ENCODE measurements at regions not wholly inside any gene's neighbourhood (a gene's known extent, or its start where the extent isn't known, plus 50 kb on each side); places are given as distances from the start of the nearest gene placed in this dataset.

DNA sequence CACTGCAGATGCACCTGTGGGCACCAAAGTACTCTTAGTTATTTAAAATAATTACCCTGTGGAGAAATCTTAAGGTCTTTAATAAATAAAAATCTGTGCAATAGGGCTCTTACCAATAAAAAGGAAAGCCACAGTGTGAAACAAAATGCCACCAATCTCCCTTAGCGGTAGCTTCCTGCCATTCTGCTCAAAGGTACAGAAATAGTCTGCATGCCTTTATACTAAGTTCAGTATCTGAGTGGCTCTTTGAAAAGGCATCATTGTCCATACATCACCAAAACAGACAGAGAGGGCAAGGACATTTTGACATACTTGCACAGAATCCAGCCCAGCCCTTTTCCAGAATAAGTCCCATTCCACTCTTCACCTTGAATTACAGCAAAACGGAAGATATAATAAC is 161.0 kb downstream of the KLF12 start:
- DNase-seq (ENCODE audit: low read depth) (no peak), FAIRE-seq (no peak)
- TF ChIP-seq, protein P1, sequence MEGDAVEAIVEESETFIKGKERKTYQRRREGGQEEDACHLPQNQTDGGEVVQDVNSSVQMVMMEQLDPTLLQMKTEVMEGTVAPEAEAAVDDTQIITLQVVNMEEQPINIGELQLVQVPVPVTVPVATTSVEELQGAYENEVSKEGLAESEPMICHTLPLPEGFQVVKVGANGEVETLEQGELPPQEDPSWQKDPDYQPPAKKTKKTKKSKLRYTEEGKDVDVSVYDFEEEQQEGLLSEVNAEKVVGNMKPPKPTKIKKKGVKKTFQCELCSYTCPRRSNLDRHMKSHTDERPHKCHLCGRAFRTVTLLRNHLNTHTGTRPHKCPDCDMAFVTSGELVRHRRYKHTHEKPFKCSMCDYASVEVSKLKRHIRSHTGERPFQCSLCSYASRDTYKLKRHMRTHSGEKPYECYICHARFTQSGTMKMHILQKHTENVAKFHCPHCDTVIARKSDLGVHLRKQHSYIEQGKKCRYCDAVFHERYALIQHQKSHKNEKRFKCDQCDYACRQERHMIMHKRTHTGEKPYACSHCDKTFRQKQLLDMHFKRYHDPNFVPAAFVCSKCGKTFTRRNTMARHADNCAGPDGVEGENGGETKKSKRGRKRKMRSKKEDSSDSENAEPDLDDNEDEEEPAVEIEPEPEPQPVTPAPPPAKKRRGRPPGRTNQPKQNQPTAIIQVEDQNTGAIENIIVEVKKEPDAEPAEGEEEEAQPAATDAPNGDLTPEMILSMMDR (IDR thresholded peaks at IDR 0.05; ENCODE audit: insufficient read depth, low read length, severe bottlenecking) = no peak
- Histone ChIP-seq H3K4me3 (ENCODE audit: low read depth, low read length) (no peak overlapping the region), H3K27me3 (ENCODE audit: control insufficient read depth, insufficient read depth, low read length) (no peaks in the 10 kb centered on the region), H3K36me3 (ENCODE audit: control insufficient read depth, insufficient read depth, low read length) (no peaks in the 10 kb centered on the region)

DNA sequence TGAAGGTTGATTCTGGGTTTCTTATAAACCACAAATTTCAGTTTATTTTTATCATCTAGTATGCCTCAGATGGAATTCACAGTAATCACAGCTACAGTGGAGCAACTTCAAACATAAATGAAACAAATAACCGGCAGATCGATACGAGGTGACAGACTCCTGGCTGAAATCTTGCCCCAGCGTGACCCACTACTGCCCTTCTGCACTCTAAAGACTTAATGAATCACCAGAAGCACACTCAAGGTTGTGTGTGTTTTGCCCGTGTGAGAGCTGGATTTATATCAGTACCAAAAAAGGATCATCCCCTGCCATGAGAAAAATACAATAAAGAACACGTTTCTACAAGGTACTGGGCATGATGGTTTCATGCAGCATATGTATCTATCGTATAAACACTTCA is 161.7 kb downstream of the KLF12 start:
- TF ChIP-seq, protein P1 (IDR thresholded peaks at IDR 0.05; ENCODE audit: insufficient read depth, low read length, severe bottlenecking) = no peak
- FAIRE-seq = no peak
- DNase-seq (ENCODE audit: low read depth) = no peak
- no peaks in the 10 kb centered on the region for H3K27me3 ChIP-seq (ENCODE audit: control insufficient read depth, insufficient read depth, low read length)
- no peak overlapping the region for H3K4me3 ChIP-seq (ENCODE audit: low read depth, low read length)
- no peaks in the 10 kb centered on the region for H3K36me3 ChIP-seq (ENCODE audit: control insufficient read depth, insufficient read depth, low read length)

GRCh38 chr13:73971481-73971880 is 162.7 kb downstream of the KLF12 start:
- TF ChIP-seq, protein P1 (IDR thresholded peaks at IDR 0.05; ENCODE audit: insufficient read depth, low read length, severe bottlenecking) = no peak
- Histone ChIP-seq H3K4me3 (ENCODE audit: low read depth, low read length) (no peak overlapping the region), H3K36me3 (ENCODE audit: control insufficient read depth, insufficient read depth, low read length) (no peaks in the 10 kb centered on the region), H3K27me3 (ENCODE audit: control insufficient read depth, insufficient read depth, low read length) (no peaks in the 10 kb centered on the region)
- no peak for FAIRE-seq
- no peak for DNase-seq (ENCODE audit: low read depth)

DNA sequence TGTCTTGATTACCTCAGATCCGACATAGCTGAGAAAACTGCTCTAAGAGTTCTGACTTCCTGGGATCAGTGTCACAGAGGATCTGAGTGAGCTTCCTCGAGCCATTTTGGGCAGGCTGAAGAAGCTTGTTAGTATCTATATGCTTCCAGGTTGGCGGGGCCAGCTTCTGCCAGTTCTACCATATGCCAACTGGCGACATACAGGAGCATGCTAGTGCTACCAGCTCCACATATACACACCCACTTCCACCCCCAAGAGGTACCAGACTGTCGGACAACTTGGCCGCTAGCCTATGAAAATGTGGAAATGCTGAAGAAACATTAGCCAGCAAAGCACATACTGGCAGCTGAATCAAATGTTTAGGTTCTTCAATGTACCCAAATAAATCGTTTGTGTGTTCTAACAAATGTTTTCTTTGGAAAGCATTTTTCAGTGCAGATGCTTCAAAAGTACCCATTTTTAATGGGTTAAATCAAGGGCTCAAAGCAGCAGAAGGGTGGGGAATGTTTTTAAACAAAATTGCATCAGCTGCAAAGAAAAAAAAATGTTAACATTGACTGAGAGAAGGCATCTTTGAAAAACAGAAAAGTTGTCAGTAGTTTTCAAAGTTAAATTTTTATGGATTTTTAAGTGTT is 163.7 kb downstream of the KLF12 start:
- Histone ChIP-seq H3K27me3 (ENCODE audit: control insufficient read depth, insufficient read depth, low read length) (no peaks in the 10 kb centered on the region), H3K4me3 (ENCODE audit: low read depth, low read length) (no peak overlapping the region), H3K36me3 (ENCODE audit: control insufficient read depth, insufficient read depth, low read length) (no peaks in the 10 kb centered on the region)
- DNase-seq (ENCODE audit: low read depth) (no peak), FAIRE-seq (no peak)
- TF ChIP-seq, protein P1 (IDR thresholded peaks at IDR 0.05; ENCODE audit: insufficient read depth, low read length, severe bottlenecking) = no peak

GRCh38 chr13:73967397-73968165 is 166.6 kb downstream of the KLF12 start:
- no peak for FAIRE-seq
- no peak overlapping the region for H3K4me3 ChIP-seq (ENCODE audit: low read depth, low read length)
- TF ChIP-seq, protein P1 (IDR thresholded peaks at IDR 0.05; ENCODE audit: insufficient read depth, low read length, severe bottlenecking) = no peak
- H3K36me3 ChIP-seq (ENCODE audit: control insufficient read depth, insufficient read depth, low read length) = no peaks in the 10 kb centered on the region
- no peak for DNase-seq (ENCODE audit: low read depth)
- no peaks in the 10 kb centered on the region for H3K27me3 ChIP-seq (ENCODE audit: control insufficient read depth, insufficient read depth, low read length)
